ENCODE measurements at regions not wholly inside any gene's neighbourhood (a gene's known extent, or its start where the extent isn't known, plus 50 kb on each side); places are given as distances from the start of the nearest gene placed in this dataset.

- TF ChIP-seq PATZ1 (CRISPR knock-in tag; IDR thresholded peaks at IDR 0.05; ENCODE audit: borderline replicate concordance) (no peak), PPARA (CRISPR knock-in tag; IDR thresholded peaks at IDR 0.05; ENCODE audit: borderline replicate concordance) (no peak), CREB5 (CRISPR knock-in tag; IDR thresholded peaks at IDR 0.05; ENCODE audit: low read depth) (no peak), ZNF565 (CRISPR knock-in tag; conservative IDR thresholded peaks at IDR 0.05; ENCODE audit: low read depth) (no peak), ZFP30 (CRISPR knock-in tag; IDR thresholded peaks at IDR 0.05) (no peak), CSDC2 (CRISPR knock-in tag; IDR thresholded peaks at IDR 0.05) (no peak), ISL1 (CRISPR knock-in tag; IDR thresholded peaks at IDR 0.05) (no peak), TCF4 (CRISPR knock-in tag; IDR thresholded peaks at IDR 0.05; ENCODE audit: borderline replicate concordance) (peak; percentile 19; the same call in 1 of the 2 replicates), GLIS3 (CRISPR knock-in tag; IDR thresholded peaks at IDR 0.05) (no peak), TSHZ2 (CRISPR knock-in tag; IDR thresholded peaks at IDR 0.05) (no peak), RARB (CRISPR knock-in tag; IDR thresholded peaks at IDR 0.05) (no peak), ZNF70 (CRISPR knock-in tag; IDR thresholded peaks at IDR 0.05) (no peak), ARNTL (CRISPR knock-in tag; IDR thresholded peaks at IDR 0.05; ENCODE audit: borderline replicate concordance, low read depth) (no peak), ZFP3 (CRISPR knock-in tag; IDR thresholded peaks at IDR 0.05) (no peak)
These were observed 215.3 kb downstream of the TLR4 start for GRCh38 chr9:117919538-117919937.
